HEK293 (cell line): ENCODE measurements at regions not wholly inside any gene's neighbourhood (a gene's known extent, or its start where the extent isn't known, plus 50 kb on each side); places are given as distances from the start of the nearest gene placed in this dataset.

Experiments used
- CTCF ChIA-PET: fragments of 350-600 bp; formaldehyde crosslinking; extraction: SDS; loops from one replicate; lab custom pipeline; 2021; ENCODE audit warnings: antibody characterized with exemption; lab: Yijun Ruan, JAX
- POLR2A ChIA-PET: fragments of 300-600 bp; formaldehyde crosslinking; extraction: SDS; loops from one replicate; lab custom pipeline; 2020; ENCODE audit warnings: antibody characterized with exemption, inconsistent platforms; lab: Yijun Ruan, JAX
- H3K27ac ChIP-seq: fragments of 200-500 bp; sonication (Bioruptor generic); 2 replicates; pipeline ENCODE4 v1.5.1; 2014; ENCODE audit warnings: low read depth, low read length, control low read depth, inconsistent platforms; ENCODE audit errors: extremely low read depth
- H3K36me3 ChIP-seq, 2 experiments: fragments of 200-500 bp in 1 of 2; sonication (Bioruptor generic) in 1 of 2; 1 replicate in 1 of 2; 2 replicates in 1 of 2; pipeline ENCODE4 v1.5.1; 2014 to 2017; ENCODE audit warnings: inconsistent platforms in 2 of 2, low read length in 2 of 2; ENCODE audit not compliant: control insufficient read depth in 2 of 2, insufficient read depth in 1 of 2
- H3K4me1 ChIP-seq: fragments of 200-500 bp; sonication (Bioruptor generic); 2 replicates; pipeline ENCODE4 v1.5.1; 2014; ENCODE audit warnings: mild to moderate bottlenecking, low read length, inconsistent platforms; ENCODE audit not compliant: control insufficient read depth, insufficient read depth
- H3K4me3 ChIP-seq: 2 replicates; pipeline ENCODE4 v1.5.1; 2011; ENCODE audit warnings: low read depth, mild to moderate bottlenecking, control low read depth, low read length, moderate library complexity
- H3K9me3 ChIP-seq: fragments of 200-500 bp; sonication (Bioruptor generic); 2 replicates; pipeline ENCODE4 v1.5.1; 2014; ENCODE audit warnings: low read depth, low read length, inconsistent platforms; ENCODE audit not compliant: control insufficient read depth, insufficient read depth
- GFI1B ChIP-seq: fragments of 450-650 bp; formaldehyde crosslinking; IDR thresholded peaks from 2 replicates; pipeline ENCODE4 v1.5.1; 2016; ENCODE audit warnings: missing biosample characterization, missing genetic modification characterization
- MZF1 ChIP-seq: fragments of 450-650 bp; formaldehyde crosslinking; IDR thresholded peaks from 2 replicates; pipeline ENCODE4 v1.5.1; 2017; ENCODE audit warnings: missing biosample characterization, missing genetic modification characterization, borderline replicate concordance
- PATZ1 ChIP-seq: fragments of 450-650 bp; formaldehyde crosslinking; IDR thresholded peaks from 2 replicates; pipeline ENCODE4 v1.5.1; 2016; ENCODE audit warnings: missing biosample characterization, missing genetic modification characterization
- ZBTB11 ChIP-seq: fragments of 450-650 bp; formaldehyde crosslinking; conservative IDR thresholded peaks from 2 replicates; pipeline ENCODE4 v1.5.1; 2016; ENCODE audit warnings: low read depth, missing biosample characterization, missing genetic modification characterization
- ZBTB7A ChIP-seq: fragments of 450-650 bp; formaldehyde crosslinking; IDR thresholded peaks from 2 replicates; pipeline ENCODE4 v1.5.1; 2016; ENCODE audit warnings: low read depth, missing biosample characterization, missing genetic modification characterization
- ZNF146 ChIP-seq: fragments of 450-650 bp; formaldehyde crosslinking; IDR thresholded peaks from 2 replicates; pipeline ENCODE4 v1.5.1; 2016; ENCODE audit warnings: missing biosample characterization, missing genetic modification characterization
- ZNF148 ChIP-seq: fragments of 450-650 bp; formaldehyde crosslinking; IDR thresholded peaks from 2 replicates; pipeline ENCODE4 v1.5.0; 2017; ENCODE audit warnings: missing biosample characterization, missing genetic modification characterization, borderline replicate concordance
- ZNF214 ChIP-seq: fragments of 450-650 bp; formaldehyde crosslinking; IDR thresholded peaks from 2 replicates; pipeline ENCODE4 v1.5.1; 2017; ENCODE audit warnings: missing biosample characterization, mild to moderate bottlenecking, missing genetic modification characterization, borderline replicate concordance
- ZNF335 ChIP-seq: fragments of 450-650 bp; formaldehyde crosslinking; conservative IDR thresholded peaks from 2 replicates; pipeline ENCODE4 v1.5.1; 2016; ENCODE audit warnings: missing biosample characterization, missing genetic modification characterization
- ZNF341 ChIP-seq: fragments of 450-650 bp; formaldehyde crosslinking; IDR thresholded peaks from 2 replicates; pipeline ENCODE4; 2016; ENCODE audit warnings: low read depth, missing biosample characterization, missing genetic modification characterization
- ZNF501 ChIP-seq: fragments of 450-650 bp; formaldehyde crosslinking; IDR thresholded peaks from 2 replicates; pipeline ENCODE4 v1.5.1; 2016; ENCODE audit warnings: missing biosample characterization, missing genetic modification characterization
- ZNF561 ChIP-seq: fragments of 450-650 bp; IDR thresholded peaks from 2 replicates; pipeline ENCODE4 v1.5.1; 2018; ENCODE audit warnings: missing biosample characterization, missing genetic modification characterization, borderline replicate concordance
- ZNF621 ChIP-seq: fragments of 450-650 bp; formaldehyde crosslinking; IDR thresholded peaks from 2 replicates; pipeline ENCODE4 v1.5.1; 2017; ENCODE audit warnings: missing biosample characterization, missing genetic modification characterization
- ZNF626 ChIP-seq: fragments of 450-650 bp; sonication (Bioruptor Pico); formaldehyde crosslinking; IDR thresholded peaks from 2 replicates; pipeline ENCODE4 v1.5.1; 2018; ENCODE audit warnings: missing biosample characterization, missing genetic modification characterization, inconsistent platforms
- ZSCAN18 ChIP-seq: fragments of 450-650 bp; formaldehyde crosslinking; IDR thresholded peaks from 2 replicates; pipeline ENCODE4 v1.5.1; 2016; ENCODE audit warnings: missing biosample characterization, missing genetic modification characterization
- ZSCAN4 ChIP-seq: fragments of 450-650 bp; formaldehyde crosslinking; IDR thresholded peaks from 2 replicates; pipeline ENCODE4 v1.5.1; 2017; ENCODE audit warnings: missing biosample characterization, missing genetic modification characterization

- no peak for TF ChIP-seq MZF1
- TF ChIP-seq ZNF621 (tag by site-specific recombination): no peak
- no peak for TF ChIP-seq ZBTB11 (tag by site-specific recombination)
- no peak for TF ChIP-seq ZNF501
- TF ChIP-seq ZNF214 (tag by site-specific recombination): no peak
- TF ChIP-seq ZNF146 (tag by site-specific recombination): no peak
- TF ChIP-seq ZSCAN18 (tag by site-specific recombination): no peak
Observed at GRCh38 chr7:85908051-85908450, 721.2 kb upstream of the SEMA3D start (continued).

- Histone ChIP-seq H3K9me3 (no peaks in the 10 kb centered on the region), H3K4me1 (no peaks in the 10 kb centered on the region), H3K4me3 (no peak overlapping the region), H3K36me3 (no peaks in the 10 kb centered on the region), H3K27ac (no peak overlapping the region)
- CTCF ChIA-PET: interaction anchor here (0.7 to 0.8 kb wide), 2 partner anchors 9 to 1530 kb away, joined by 4 to 5 read pairs; no protein-coding TSS in a partner anchor
- POLR2A ChIA-PET: no interaction called here
- TF ChIP-seq ZNF148 (tag by site-specific recombination): no peak
- no peak for TF ChIP-seq ZNF335 (tag by site-specific recombination)
- TF ChIP-seq ZNF561 (tag by site-specific recombination): no peak
- no peak for TF ChIP-seq GFI1B (tag by site-specific recombination)
- no peak for TF ChIP-seq ZSCAN4 (tag by site-specific recombination)
- TF ChIP-seq ZNF341 (tag by site-specific recombination): no peak
- TF ChIP-seq ZNF626 (tag by site-specific recombination): no peak
- no peak for TF ChIP-seq ZBTB7A (tag by site-specific recombination)
- no peak for TF ChIP-seq PATZ1 (tag by site-specific recombination)
Observed at GRCh38 chr7:85897967-85898366, 711.1 kb upstream of the SEMA3D start.
